Psoas muscle (tissue), 7 donors: ENCODE measurements at regions not wholly inside any gene's neighbourhood (a gene's known extent, or its start where the extent isn't known, plus 50 kb on each side); places are given as distances from the start of the nearest gene placed in this dataset.

ENCODE experiments used
- ATAC-seq, 4 donors: fragments of 200-7000 bp; cut with Tn5 transposase; one replicate each; pipeline ENCODE4 v1.9.1; 2020; ENCODE audit warnings: moderate library complexity in 3 of 4, mild to moderate bottlenecking in 2 of 4
- DNase-seq, 2 donors: peaks; one replicate each; pipeline ENCODE4 v3.0.0-alpha.2; 2020
- H3K27ac ChIP-seq: fragments of 200-600 bp; one replicate; pipeline ENCODE4 v1.8.0; 2022
- H3K27me3 ChIP-seq, 3 donors: fragments of 200-600 bp in 1 of 3; one replicate each; pipeline versions ENCODE4 v1.6.1 to v1.8.0; 2013 to 2022; ENCODE audit warnings: low read length in 2 of 3, mild to moderate bottlenecking in 2 of 3, moderate library complexity in 1 of 3; ENCODE audit not compliant: insufficient read depth in 3 of 3
- H3K36me3 ChIP-seq, 2 donors: fragments of 200-600 bp in 1 of 2; one replicate each; pipeline versions ENCODE4 v1.6.1 to v1.8.0; 2013 to 2022; ENCODE audit warnings: low read depth in 1 of 2, mild to moderate bottlenecking in 1 of 2, moderate library complexity in 1 of 2; ENCODE audit not compliant: insufficient read depth in 1 of 2
- H3K4me1 ChIP-seq: fragments of 200-600 bp; one replicate; pipeline ENCODE4 v1.8.0; 2022
- H3K4me3 ChIP-seq: fragments of 200-600 bp; one replicate; pipeline ENCODE4 v1.8.0; 2022; ENCODE audit warnings: mild to moderate bottlenecking
- H3K9me3 ChIP-seq: fragments of 200-600 bp; one replicate; pipeline ENCODE4 v1.8.0; 2022
- WGBS, 3 donors: extraction: QIAGEN DNeasy Blood & Tissue Kit; methylation state at CpG; one replicate each; pipeline versions ENCODE4 v1.1.6 to v1.1.7; 2013; 5-methylcytosine and 5-hydroxymethylcytosine counted together
- intact Hi-C, 2 donors: fragments of 100-400 bp; cut with DNase I; formaldehyde crosslinking; loops; one replicate each; pipeline versions ENCODE4 v1.11.0 to v1.14.2; 2022
- TF ChIP-seq, protein P1 (sequence below): fragments of 200-600 bp; IDR thresholded peaks from one replicate; pipeline ENCODE4 v1.8.0; 2022; ENCODE audit warnings: antibody characterized with exemption
- donor health status: healthy with polysubstance abuse.
- donor health status: DM: no; HTN: no; CAD: no; lungs with moderate emphysema.
- donor health status: Bipolar disorder and iron deficiency.
- donor health status: healthy.
- donor health status: DM: yes; HTN: yes; CAD: no.
- donor health status: DM: no; HTN: no; CAD: no.
- donor health status: DM: yes; HTN: yes; CAD: no.

- Histone ChIP-seq H3K27ac (no peak overlapping the region), H3K9me3 (no peaks in the 10 kb centered on the region), H3K27me3 (no peaks in the 10 kb centered on the region), H3K4me1 (no peaks in the 10 kb centered on the region), H3K36me3 (no peaks in the 10 kb centered on the region), H3K4me3 (no peak overlapping the region)
- WGBS, 3 donors = 19 to 21% (median 21%) methylated on average over 10 of the region's 10 CpGs
- intact Hi-C loops = no loop called here
- ATAC-seq = peak; percentile 43 to 78 (median 64)
- DNase-seq = no peak
- TF ChIP-seq, protein P1, sequence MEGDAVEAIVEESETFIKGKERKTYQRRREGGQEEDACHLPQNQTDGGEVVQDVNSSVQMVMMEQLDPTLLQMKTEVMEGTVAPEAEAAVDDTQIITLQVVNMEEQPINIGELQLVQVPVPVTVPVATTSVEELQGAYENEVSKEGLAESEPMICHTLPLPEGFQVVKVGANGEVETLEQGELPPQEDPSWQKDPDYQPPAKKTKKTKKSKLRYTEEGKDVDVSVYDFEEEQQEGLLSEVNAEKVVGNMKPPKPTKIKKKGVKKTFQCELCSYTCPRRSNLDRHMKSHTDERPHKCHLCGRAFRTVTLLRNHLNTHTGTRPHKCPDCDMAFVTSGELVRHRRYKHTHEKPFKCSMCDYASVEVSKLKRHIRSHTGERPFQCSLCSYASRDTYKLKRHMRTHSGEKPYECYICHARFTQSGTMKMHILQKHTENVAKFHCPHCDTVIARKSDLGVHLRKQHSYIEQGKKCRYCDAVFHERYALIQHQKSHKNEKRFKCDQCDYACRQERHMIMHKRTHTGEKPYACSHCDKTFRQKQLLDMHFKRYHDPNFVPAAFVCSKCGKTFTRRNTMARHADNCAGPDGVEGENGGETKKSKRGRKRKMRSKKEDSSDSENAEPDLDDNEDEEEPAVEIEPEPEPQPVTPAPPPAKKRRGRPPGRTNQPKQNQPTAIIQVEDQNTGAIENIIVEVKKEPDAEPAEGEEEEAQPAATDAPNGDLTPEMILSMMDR = peak; percentile 64
These were observed 201.4 kb downstream of the SOCS6 start for GRCh38 chr18:70489986-70490933.

GRCh38 chr18:70489571-70489970, 200.7 kb downstream of the SOCS6 start:
- intact Hi-C loops = no loop called here
- no peaks in the 10 kb centered on the region for H3K9me3 ChIP-seq
- ATAC-seq (no peak), DNase-seq (no peak)
- no peaks in the 10 kb centered on the region for H3K36me3 ChIP-seq
- H3K4me1 ChIP-seq = no peaks in the 10 kb centered on the region
- WGBS, 3 donors = 34 to 53% (median 36%) methylated on average over 4 of the region's 4 CpGs
- H3K4me3 ChIP-seq = no peak overlapping the region
- no peaks in the 10 kb centered on the region for H3K27me3 ChIP-seq
- H3K27ac ChIP-seq = no peak overlapping the region
- TF ChIP-seq, protein P1 = no peak

DNA sequence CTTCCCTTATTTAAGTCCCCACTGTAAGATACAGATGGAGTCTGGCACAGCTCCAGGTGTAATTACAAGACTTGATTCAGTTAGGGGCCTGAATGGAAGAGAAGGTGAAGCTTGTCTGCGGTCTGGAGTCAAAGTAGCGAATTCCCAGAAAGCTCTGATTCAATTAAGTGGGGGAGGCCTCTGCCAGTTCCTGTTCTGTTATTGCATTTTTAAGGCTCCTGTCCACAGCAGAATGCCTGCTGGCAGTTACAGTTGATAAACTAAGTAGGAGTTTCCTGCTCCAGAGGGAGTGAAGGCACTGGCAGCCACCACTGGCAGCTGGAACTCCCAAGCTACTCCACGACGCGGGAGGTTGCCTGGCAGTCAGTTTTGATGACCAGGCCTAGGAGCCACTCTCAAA, 181.1 kb downstream of the SOCS6 start:
- no peak for DNase-seq
- 25 to 40% (median 27%) methylated on average over 5 of the region's 5 CpGs for WGBS, 3 donors
- intact Hi-C loops = no loop called here

GRCh38 chr18:70468861-70469547, 180.2 kb downstream of the SOCS6 start:
- DNase-seq (no peak), ATAC-seq (no peak)
- no peak overlapping the region for H3K4me3 ChIP-seq
- H3K27me3 ChIP-seq = no peaks in the 10 kb centered on the region
- H3K9me3 ChIP-seq = no peaks in the 10 kb centered on the region
- H3K36me3 ChIP-seq = no peaks in the 10 kb centered on the region
- H3K27ac ChIP-seq = no peak overlapping the region
- WGBS, 3 donors = 72 to 85% (median 77%) methylated on average over 5 of the region's 5 CpGs
- intact Hi-C loops = no loop called here
- TF ChIP-seq, protein P1 = no peak
- no peaks in the 10 kb centered on the region for H3K4me1 ChIP-seq

More for the DNA sequence above, 181.1 kb downstream of the SOCS6 start:
- Histone ChIP-seq H3K4me3 (no peak overlapping the region), H3K4me1 (no peaks in the 10 kb centered on the region), H3K27ac (no peak overlapping the region), H3K27me3 (no peaks in the 10 kb centered on the region), H3K36me3 (no peaks in the 10 kb centered on the region), H3K9me3 (no peaks in the 10 kb centered on the region)
- ATAC-seq = no peak
- TF ChIP-seq, protein P1 = no peak
